Mesendoderm (in vitro differentiated cells): ENCODE measurements at regions not wholly inside any gene's neighbourhood (a gene's known extent, or its start where the extent isn't known, plus 50 kb on each side); places are given as distances from the start of the nearest gene placed in this dataset.

Experiments
- DNase-seq: peaks from one replicate; pipeline ENCODE4 v3.0.0; 2013
- H2AK5ac ChIP-seq: 2 replicates; pipeline ENCODE4 v1.6.1; 2013; ENCODE audit warnings: low read length, inconsistent platforms
- H2BK120ac ChIP-seq: 2 replicates; pipeline ENCODE4 v1.6.1; 2013; ENCODE audit warnings: low read depth, mild to moderate bottlenecking, low read length, moderate library complexity, mixed read lengths
- H2BK15ac ChIP-seq: replicated peaks from 2 replicates; pipeline ENCODE4 v1.6.1; 2013; ENCODE audit warnings: low read depth, mild to moderate bottlenecking, moderate library complexity
- H2BK5ac ChIP-seq: 2 replicates; pipeline ENCODE4 v1.6.1; 2013; ENCODE audit warnings: low read length, inconsistent platforms
- H3K18ac ChIP-seq: 2 replicates; pipeline ENCODE4 v1.6.1; 2013; ENCODE audit warnings: mild to moderate bottlenecking, low read length, mixed read lengths
- H3K23ac ChIP-seq: one replicate; pipeline ENCODE4 v1.6.1; 2013; ENCODE audit warnings: low read length
- H3K27ac ChIP-seq: 2 replicates; pipeline ENCODE4 v1.5.1; 2013; ENCODE audit warnings: low read depth, mild to moderate bottlenecking, inconsistent platforms, low read length, moderate library complexity
- H3K27me3 ChIP-seq: 2 replicates; pipeline ENCODE4 v1.6.1; 2013; ENCODE audit warnings: low read length, control low read depth, mild to moderate bottlenecking, inconsistent platforms; ENCODE audit not compliant: insufficient read depth, poor library complexity
- H3K36me3 ChIP-seq: 2 replicates; pipeline ENCODE4 v1.6.1; 2013; ENCODE audit warnings: low read length, inconsistent platforms; ENCODE audit not compliant: control insufficient read depth, insufficient read depth
- H3K4ac ChIP-seq: one replicate; pipeline ENCODE4 v1.6.1; 2013; ENCODE audit warnings: low read depth, mild to moderate bottlenecking, low read length, moderate library complexity
- H3K4me1 ChIP-seq: 2 replicates; pipeline ENCODE4 v1.6.1; 2013; ENCODE audit warnings: low read depth, low read length, inconsistent platforms; ENCODE audit not compliant: control insufficient read depth
- H3K4me2 ChIP-seq: 2 replicates; pipeline ENCODE4 v1.6.1; 2013; ENCODE audit warnings: low read length
- H3K4me3 ChIP-seq: 2 replicates; pipeline ENCODE4 v1.5.1; 2013; ENCODE audit warnings: mild to moderate bottlenecking, low read length
- H3K56ac ChIP-seq: one replicate; pipeline ENCODE4 v1.6.1; 2013; ENCODE audit warnings: low read length
- H3K79me1 ChIP-seq: 2 replicates; pipeline ENCODE4 v1.6.1; 2013; ENCODE audit warnings: low read length, inconsistent platforms
- H3K79me2 ChIP-seq: 2 replicates; pipeline ENCODE4 v1.6.1; 2013; ENCODE audit warnings: mild to moderate bottlenecking, low read length; ENCODE audit not compliant: control insufficient read depth, insufficient read depth
- H3K9ac ChIP-seq: 2 replicates; pipeline ENCODE4 v1.6.1; 2013; ENCODE audit warnings: low read length, inconsistent platforms
- H4K5ac ChIP-seq: one replicate; pipeline ENCODE4 v1.6.1; 2013; ENCODE audit warnings: low read length
- H4K8ac ChIP-seq: one replicate; pipeline ENCODE4 v1.6.1; 2013; ENCODE audit warnings: low read depth, mild to moderate bottlenecking, control low read depth, low read length, moderate library complexity
- WGBS: extraction: QIAGEN DNeasy Blood & Tissue Kit; methylation state at CpG from one replicate; pipeline ENCODE4 v1.1.7; 2013; ENCODE audit warnings: low lambda C conversion rate, missing lambda C conversion rate; ENCODE audit not compliant: insufficient coverage; ENCODE audit errors: extremely low coverage; 5-methylcytosine and 5-hydroxymethylcytosine counted together

GRCh38 chr11:69923641-69924307 lies 104.6 kb upstream of the FGF3 start:
- no peak overlapping the region for H4K8ac ChIP-seq
- H3K79me2 ChIP-seq, result no peaks in the 10 kb centered on the region
- H3K18ac ChIP-seq, result no peak overlapping the region
- H3K36me3 ChIP-seq, result no peaks in the 10 kb centered on the region
- H3K56ac ChIP-seq, result no peak overlapping the region
- H3K27ac ChIP-seq, result no peak overlapping the region
- H3K4ac ChIP-seq, result no peak overlapping the region
- no peak overlapping the region for H4K5ac ChIP-seq
- H3K27me3 ChIP-seq, result no peaks in the 10 kb centered on the region
- WGBS, result no CpG with 5 or more reads among the region's 13 CpGs
- no peak overlapping the region for H3K4me3 ChIP-seq
- H2AK5ac ChIP-seq, result no peak overlapping the region
- no peak overlapping the region for H3K4me2 ChIP-seq
- H3K4me1 ChIP-seq, result no peaks in the 10 kb centered on the region
- no peak overlapping the region for H3K9ac ChIP-seq
- no peak overlapping the region for H2BK120ac ChIP-seq
- DNase-seq, result no peak
- H2BK5ac ChIP-seq, result no peak overlapping the region
- no peaks in the 10 kb centered on the region for H3K79me1 ChIP-seq
- no peak overlapping the region for H2BK15ac ChIP-seq
- no peak overlapping the region for H3K23ac ChIP-seq

- no CpG with 5 or more reads among the region's 2 CpGs for WGBS
- Histone ChIP-seq H4K8ac (no peak overlapping the region), H2BK15ac (no peak overlapping the region), H3K23ac (no peak overlapping the region), H2BK120ac (no peak overlapping the region), H3K79me1 (no peaks in the 10 kb centered on the region), H3K4me3 (no peak overlapping the region), H2BK5ac (no peak overlapping the region), H3K4ac (no peak overlapping the region), H3K27me3 (no peaks in the 10 kb centered on the region), H3K36me3 (no peaks in the 10 kb centered on the region), H3K27ac (no peak overlapping the region), H3K18ac (no peak overlapping the region), H3K4me2 (no peak overlapping the region), H2AK5ac (no peak overlapping the region), H3K4me1 (no peaks in the 10 kb centered on the region), H4K5ac (no peak overlapping the region), H3K56ac (no peak overlapping the region), H3K9ac (no peak overlapping the region), H3K79me2 (no peaks in the 10 kb centered on the region)
- DNase-seq, result no peak
Observed at GRCh38 chr11:69924308-69925161, 105.3 kb upstream of the FGF3 start.

GRCh38 chr11:69925366-69926196 lies 106.4 kb upstream of the FGF3 start:
- Histone ChIP-seq H2BK120ac (no peak overlapping the region), H3K56ac (no peak overlapping the region), H3K23ac (no peak overlapping the region), H3K18ac (no peak overlapping the region), H3K4me3 (no peak overlapping the region), H2AK5ac (no peak overlapping the region), H3K4ac (no peak overlapping the region), H3K4me1 (no peaks in the 10 kb centered on the region), H3K79me1 (no peaks in the 10 kb centered on the region), H3K27me3 (no peaks in the 10 kb centered on the region), H2BK5ac (no peak overlapping the region), H3K36me3 (no peaks in the 10 kb centered on the region), H3K79me2 (no peaks in the 10 kb centered on the region), H3K27ac (no peak overlapping the region), H2BK15ac (no peak overlapping the region), H4K8ac (no peak overlapping the region), H3K4me2 (no peak overlapping the region), H4K5ac (no peak overlapping the region), H3K9ac (no peak overlapping the region)
- DNase-seq, result no peak
- WGBS, result no CpG with 5 or more reads among the region's 22 CpGs

- Histone ChIP-seq H2BK15ac (no peak overlapping the region), H3K9ac (no peak overlapping the region), H3K4ac (no peak overlapping the region), H3K4me1 (no peaks in the 10 kb centered on the region), H3K56ac (no peak overlapping the region), H2AK5ac (no peak overlapping the region), H3K27ac (no peak overlapping the region), H3K36me3 (no peaks in the 10 kb centered on the region), H4K8ac (no peak overlapping the region), H3K4me3 (no peak overlapping the region), H3K23ac (no peak overlapping the region), H3K4me2 (no peak overlapping the region), H3K27me3 (no peaks in the 10 kb centered on the region), H3K79me1 (no peaks in the 10 kb centered on the region), H3K18ac (no peak overlapping the region), H3K79me2 (no peaks in the 10 kb centered on the region), H4K5ac (no peak overlapping the region), H2BK120ac (no peak overlapping the region), H2BK5ac (no peak overlapping the region)
- no peak for DNase-seq
- no CpG with 5 or more reads among the region's 15 CpGs for whole genome bisulfite sequencing
Observed at GRCh38 chr11:69926376-69927050, 107.3 kb upstream of the FGF3 start.

GRCh38 chr11:69928121-69928520 lies 108.9 kb upstream of the FGF3 start:
- Histone ChIP-seq H3K79me2 (no peaks in the 10 kb centered on the region), H3K56ac (no peak overlapping the region), H2BK15ac (no peak overlapping the region), H2AK5ac (no peak overlapping the region), H3K4me3 (no peak overlapping the region), H3K18ac (no peak overlapping the region), H3K4me2 (no peak overlapping the region), H4K5ac (no peak overlapping the region), H3K27ac (no peak overlapping the region), H3K36me3 (no peaks in the 10 kb centered on the region), H3K79me1 (no peaks in the 10 kb centered on the region), H2BK5ac (no peak overlapping the region), H3K4ac (no peak overlapping the region), H2BK120ac (no peak overlapping the region), H3K23ac (no peak overlapping the region), H3K9ac (no peak overlapping the region), H4K8ac (no peak overlapping the region), H3K27me3 (no peaks in the 10 kb centered on the region), H3K4me1 (no peaks in the 10 kb centered on the region)
- WGBS, result no CpG with 5 or more reads among the region's 9 CpGs
- DNase-seq, result no peak
